Neural crest cell (in vitro differentiated cells): ENCODE measurements at regions not wholly inside any gene's neighbourhood (a gene's known extent, or its start where the extent isn't known, plus 50 kb on each side); places are given as distances from the start of the nearest gene placed in this dataset.

Experiments used
- DNase-seq: peaks from one replicate; pipeline ENCODE4 v3.0.0; 2021; ENCODE audit warnings: low read depth, mixed read lengths, low spot score
- H3K27ac Mint-ChIP-seq: one replicate; pipeline ENCODE4 v1.8.0; 2021; ENCODE audit warnings: mild to moderate bottlenecking, mixed read lengths; ENCODE audit not compliant: unreplicated experiment
- H3K27me3 Mint-ChIP-seq: 2 replicates; pipeline ENCODE4 v1.8.0; 2021; ENCODE audit warnings: low read depth, mild to moderate bottlenecking, mixed read lengths
- H3K36me3 Mint-ChIP-seq: 2 replicates; pipeline ENCODE4 v1.8.0; 2021; ENCODE audit warnings: low read depth, mild to moderate bottlenecking, mixed read lengths
- H3K4me1 Mint-ChIP-seq: 2 replicates; pipeline ENCODE4 v1.8.0; 2021; ENCODE audit warnings: mixed read lengths
- H3K4me3 Mint-ChIP-seq: one replicate; pipeline ENCODE4 v1.8.0; 2021; ENCODE audit warnings: mild to moderate bottlenecking, mixed read lengths
- H3K9me3 Mint-ChIP-seq: 2 replicates; pipeline ENCODE4 v1.8.0; 2021; ENCODE audit warnings: mixed read lengths
- TF ChIP-seq, protein P1 (sequence below): fragments of 200-600 bp; sonication (generic); conservative IDR thresholded peaks from 2 replicates; pipeline ENCODE4 v1.5.0; 2021; ENCODE audit warnings: antibody characterized with exemption, mild to moderate bottlenecking

DNA sequence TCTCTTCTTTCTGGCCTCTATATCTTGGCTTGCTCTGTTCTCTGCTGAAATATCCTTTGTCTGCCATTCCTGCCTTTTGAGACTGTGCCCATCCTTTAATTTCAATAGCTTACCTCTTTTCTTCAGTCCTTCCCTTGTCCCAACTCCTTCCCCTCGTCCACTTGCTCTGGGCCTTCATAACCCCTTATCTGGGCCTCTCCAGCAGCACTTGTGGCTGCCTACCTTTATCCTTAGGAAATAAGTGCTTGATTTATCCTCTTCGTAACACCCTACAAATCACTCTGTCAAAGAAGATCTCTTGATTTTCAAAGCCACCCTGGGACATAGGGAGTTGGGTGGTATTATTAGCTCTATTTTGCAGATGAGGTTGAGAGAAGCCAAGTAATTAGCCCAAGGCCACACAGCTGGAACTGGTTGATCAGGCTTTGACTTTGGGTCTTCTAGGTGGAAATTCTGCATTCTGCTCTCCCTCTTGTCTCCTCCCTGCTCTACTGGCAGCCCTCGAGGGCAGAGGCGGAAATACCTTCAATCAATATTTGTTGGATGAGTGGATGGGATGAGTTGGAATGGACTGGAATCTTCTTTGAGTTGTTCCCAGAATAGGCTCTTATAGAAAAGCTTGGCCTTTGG lies 84.0 kb upstream of the TLE3 start:
- Mint-ChIP-seq H3K4me1 (peaks cover 11% of the 10 kb centered on the region), H3K27ac (no peak overlapping the region), H3K9me3 (no peaks in the 10 kb centered on the region), H3K27me3 (peaks cover 3% of the 10 kb centered on the region), H3K36me3 (no peaks in the 10 kb centered on the region), H3K4me3 (no peak overlapping the region)
- DNase-seq = no peak
- TF ChIP-seq, protein P1, sequence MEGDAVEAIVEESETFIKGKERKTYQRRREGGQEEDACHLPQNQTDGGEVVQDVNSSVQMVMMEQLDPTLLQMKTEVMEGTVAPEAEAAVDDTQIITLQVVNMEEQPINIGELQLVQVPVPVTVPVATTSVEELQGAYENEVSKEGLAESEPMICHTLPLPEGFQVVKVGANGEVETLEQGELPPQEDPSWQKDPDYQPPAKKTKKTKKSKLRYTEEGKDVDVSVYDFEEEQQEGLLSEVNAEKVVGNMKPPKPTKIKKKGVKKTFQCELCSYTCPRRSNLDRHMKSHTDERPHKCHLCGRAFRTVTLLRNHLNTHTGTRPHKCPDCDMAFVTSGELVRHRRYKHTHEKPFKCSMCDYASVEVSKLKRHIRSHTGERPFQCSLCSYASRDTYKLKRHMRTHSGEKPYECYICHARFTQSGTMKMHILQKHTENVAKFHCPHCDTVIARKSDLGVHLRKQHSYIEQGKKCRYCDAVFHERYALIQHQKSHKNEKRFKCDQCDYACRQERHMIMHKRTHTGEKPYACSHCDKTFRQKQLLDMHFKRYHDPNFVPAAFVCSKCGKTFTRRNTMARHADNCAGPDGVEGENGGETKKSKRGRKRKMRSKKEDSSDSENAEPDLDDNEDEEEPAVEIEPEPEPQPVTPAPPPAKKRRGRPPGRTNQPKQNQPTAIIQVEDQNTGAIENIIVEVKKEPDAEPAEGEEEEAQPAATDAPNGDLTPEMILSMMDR = no peak

DNA sequence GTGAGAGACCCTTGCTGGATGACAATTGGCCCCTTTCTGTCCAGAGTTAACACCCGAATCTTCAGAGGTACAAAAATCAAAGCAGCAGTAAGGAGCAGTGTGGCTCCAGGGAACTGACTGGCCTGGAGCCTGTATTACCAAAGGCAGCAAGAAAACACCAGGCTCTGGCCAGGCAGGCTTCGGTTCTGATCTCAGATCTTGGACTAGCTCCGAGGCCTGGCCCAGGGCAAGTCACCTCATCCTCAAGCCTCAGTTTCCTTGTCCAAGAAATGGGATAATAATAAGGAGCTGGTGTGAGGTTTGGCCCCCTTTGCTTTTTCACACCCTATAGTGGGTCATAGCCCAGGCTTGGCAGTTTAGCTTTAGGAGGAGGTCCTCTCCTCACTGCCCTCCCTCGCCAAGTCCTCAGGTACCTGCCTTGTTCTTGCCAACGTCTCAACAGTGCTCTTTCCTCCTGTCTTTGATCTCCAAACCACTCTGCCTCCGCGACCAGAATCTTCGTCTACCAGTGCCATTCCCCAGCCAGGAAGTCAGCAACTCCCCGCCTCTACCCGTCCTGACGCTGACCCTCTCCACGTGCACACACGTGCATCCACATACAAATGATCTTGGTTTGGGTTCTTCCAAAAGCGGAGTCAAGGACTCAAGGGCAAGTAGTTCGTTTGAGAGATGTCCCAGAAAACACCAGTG lies 82.6 kb upstream of the TLE3 start:
- Mint-ChIP-seq H3K27ac (no peak overlapping the region), H3K27me3 (peaks cover 3% of the 10 kb centered on the region), H3K9me3 (no peaks in the 10 kb centered on the region), H3K36me3 (no peaks in the 10 kb centered on the region), H3K4me3 (no peak overlapping the region), H3K4me1 (peaks cover 4% of the 10 kb centered on the region)
- no peak for DNase-seq
- TF ChIP-seq, protein P1 = no peak

DNA sequence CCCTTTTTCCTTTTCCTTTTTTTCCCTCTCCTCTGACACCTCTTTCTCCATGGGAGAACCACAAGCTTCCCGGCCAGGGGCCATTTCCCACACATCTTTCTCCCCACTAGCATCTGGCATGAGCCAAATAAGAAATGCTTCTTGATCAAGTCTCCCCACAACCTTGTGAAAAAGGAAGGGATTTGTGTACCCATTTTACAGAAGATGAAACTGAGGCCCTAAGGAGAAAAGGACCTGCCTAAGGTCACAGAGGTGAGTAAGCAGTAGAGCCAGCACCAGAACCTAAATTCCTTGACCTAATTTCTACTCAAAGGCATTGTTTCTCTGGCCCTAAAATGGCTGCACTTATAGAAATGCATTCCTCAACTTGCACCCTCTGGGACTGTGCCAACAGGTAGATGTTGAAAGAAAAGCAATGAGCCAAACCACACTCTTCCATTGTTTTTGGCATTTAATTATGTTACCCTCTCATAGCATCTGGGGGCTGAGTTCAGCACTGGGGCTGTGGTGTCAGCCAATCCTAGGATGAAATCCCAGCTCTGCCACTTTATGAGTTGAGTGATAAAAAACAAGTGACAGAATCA lies 81.7 kb upstream of the TLE3 start:
- Mint-ChIP-seq H3K4me3 (no peak overlapping the region), H3K27me3 (peaks cover 3% of the 10 kb centered on the region), H3K27ac (no peak overlapping the region), H3K9me3 (no peaks in the 10 kb centered on the region), H3K4me1 (peaks cover 4% of the 10 kb centered on the region), H3K36me3 (no peaks in the 10 kb centered on the region)
- TF ChIP-seq, protein P1 = no peak
- no peak for DNase-seq

DNA sequence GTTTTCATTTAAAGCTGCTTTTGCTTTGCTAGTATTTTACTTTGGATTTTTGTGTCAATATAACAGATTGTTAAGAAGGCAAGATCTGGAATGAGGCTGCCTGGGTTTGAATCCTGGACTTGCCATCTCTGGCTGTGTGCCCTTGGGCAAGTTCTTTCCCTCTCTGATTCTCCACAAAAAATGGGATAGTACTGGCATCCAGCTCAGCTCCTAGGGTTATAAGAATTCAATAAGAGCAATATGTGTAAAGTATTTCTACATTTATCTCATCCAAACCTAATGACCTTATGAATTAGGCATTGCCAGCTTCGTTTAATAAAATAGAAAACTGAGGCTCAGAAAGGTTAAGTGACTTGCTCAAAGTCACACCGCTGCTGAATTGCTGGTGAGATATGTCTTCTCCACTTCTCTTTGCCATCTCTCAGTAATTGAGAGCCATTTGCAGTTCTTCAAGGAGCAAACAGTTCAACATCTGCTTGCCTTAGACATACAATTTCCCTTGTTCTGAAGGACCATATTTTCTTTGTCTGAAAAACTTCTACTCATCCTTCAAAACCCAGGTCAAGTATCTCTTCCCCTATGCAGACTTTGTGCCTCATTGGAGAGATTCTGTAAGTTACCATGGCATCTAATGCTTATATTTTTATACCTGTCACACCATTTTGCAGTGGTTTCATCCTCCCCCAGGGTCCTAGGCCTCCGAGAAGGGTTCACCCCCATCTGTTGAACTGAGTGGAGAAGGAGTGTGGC lies 80.8 kb upstream of the TLE3 start:
- Mint-ChIP-seq H3K9me3 (no peaks in the 10 kb centered on the region), H3K36me3 (no peaks in the 10 kb centered on the region), H3K27me3 (peaks cover 3% of the 10 kb centered on the region)

More for the DNA sequence above, 80.8 kb upstream of the TLE3 start:
- TF ChIP-seq, protein P1 = no peak
- Mint-ChIP-seq H3K4me1 (peaks cover 4% of the 10 kb centered on the region), H3K4me3 (no peak overlapping the region), H3K27ac (no peak overlapping the region)
- DNase-seq = no peak
